Neutrophil (primary cell): ENCODE measurements at regions not wholly inside any gene's neighbourhood (a gene's known extent, or its start where the extent isn't known, plus 50 kb on each side); places are given as distances from the start of the nearest gene placed in this dataset.
A peak's percentile ranks its signal among the peaks of the same experiment; 100 is the strongest.

Experiments used
- H3K27ac ChIP-seq: fragments of 200-600 bp; sonication (generic); 2 replicates; pipeline ENCODE4 v1.5.1; 2016; ENCODE audit warnings: mild to moderate bottlenecking, moderate library complexity
- H3K27me3 ChIP-seq: fragments of 200-600 bp; sonication (generic); 2 replicates; pipeline ENCODE4 v1.6.0; 2016; ENCODE audit warnings: mild to moderate bottlenecking
- H3K36me3 ChIP-seq: fragments of 200-600 bp; sonication (generic); 2 replicates; pipeline ENCODE4 v1.5.1; 2017
- H3K4me1 ChIP-seq, 2 experiments: fragments of 200-600 bp in 1 of 2; sonication (generic) in 1 of 2; 1 replicate in 1 of 2; 2 replicates in 1 of 2; pipeline versions ENCODE4 v1.5.1 to v1.6.1; 2013 to 2016; ENCODE audit warnings: low read depth in 1 of 2, low read length in 1 of 2, mild to moderate bottlenecking in 1 of 2, moderate library complexity in 1 of 2; ENCODE audit not compliant: control insufficient read depth in 1 of 2, insufficient read depth in 1 of 2
- H3K4me3 ChIP-seq, 2 experiments: fragments of 200-600 bp in 1 of 2; sonication (generic) in 1 of 2; 1 replicate in 1 of 2; 2 replicates in 1 of 2; pipeline ENCODE4 v1.5.1; 2013 to 2016; ENCODE audit warnings: low read depth in 1 of 2, low read length in 1 of 2, mild to moderate bottlenecking in 1 of 2, moderate library complexity in 1 of 2
- H3K9me3 ChIP-seq: fragments of 200-600 bp; sonication (generic); 2 replicates; pipeline ENCODE4 v1.5.1; 2016
- CTCF ChIP-seq: fragments of 200-600 bp; sonication (generic); IDR thresholded peaks from 2 replicates; pipeline ENCODE4 v1.5.1; 2016; ENCODE audit warnings: antibody characterized with exemption

- no peak overlapping the region for H3K27ac ChIP-seq
- H3K9me3 ChIP-seq: no peaks in the 10 kb centered on the region
- H3K27me3 ChIP-seq: no peaks in the 10 kb centered on the region
- no peaks in the 10 kb centered on the region for H3K36me3 ChIP-seq
- peaks cover 36 to 42% of the 10 kb centered on the region in 2 experiments for H3K4me1 ChIP-seq
- no peak overlapping the region for H3K4me3 ChIP-seq
- no peak for TF ChIP-seq CTCF
Measured at GRCh38 chr17:62898239-62898864, 67.7 kb upstream of the TANC2 start.

GRCh38 chr17:62897706-62898105, 68.3 kb upstream of the TANC2 start:
- Histone ChIP-seq H3K36me3 (no peaks in the 10 kb centered on the region), H3K27me3 (no peaks in the 10 kb centered on the region), H3K4me3 (no peak overlapping the region), H3K4me1 (peaks cover 42 to 48% of the 10 kb centered on the region in 2 experiments), H3K27ac (no peak overlapping the region), H3K9me3 (no peaks in the 10 kb centered on the region)
- TF ChIP-seq CTCF: no peak

- H3K27ac ChIP-seq: peak overlapping the region; percentile 89
- no peak for TF ChIP-seq CTCF
- peaks cover 57 to 64% of the 10 kb centered on the region in 2 experiments for H3K4me1 ChIP-seq
- H3K4me3 ChIP-seq: peak overlapping the region; percentile 41 to 43
- H3K36me3 ChIP-seq: no peaks in the 10 kb centered on the region
- no peaks in the 10 kb centered on the region for H3K9me3 ChIP-seq
- no peaks in the 10 kb centered on the region for H3K27me3 ChIP-seq
Measured at GRCh38 chr17:62895320-62896301, 70.4 kb upstream of the TANC2 start.

GRCh38 chr17:62892870-62893338, 73.1 kb upstream of the TANC2 start:
- H3K4me1 ChIP-seq: peaks cover 57 to 60% of the 10 kb centered on the region in 2 experiments
- TF ChIP-seq CTCF: no peak
- peak overlapping the region; percentile 15 to 48 for H3K4me3 ChIP-seq
- peak overlapping the region; percentile 89 for H3K27ac ChIP-seq
- no peaks in the 10 kb centered on the region for H3K9me3 ChIP-seq
- H3K27me3 ChIP-seq: no peaks in the 10 kb centered on the region
- no peaks in the 10 kb centered on the region for H3K36me3 ChIP-seq

GRCh38 chr17:62892061-62892675, 73.9 kb upstream of the TANC2 start:
- Histone ChIP-seq H3K4me1 (peaks cover 57 to 60% of the 10 kb centered on the region in 2 experiments), H3K27me3 (no peaks in the 10 kb centered on the region), H3K36me3 (no peaks in the 10 kb centered on the region), H3K9me3 (no peaks in the 10 kb centered on the region), H3K27ac (peak overlapping the region; percentile 89), H3K4me3 (peak overlapping the region in 1 of 2 experiments; percentile 48)
- no peak for TF ChIP-seq CTCF
